ENCODE measurements at regions not wholly inside any gene's neighbourhood (a gene's known extent, or its start where the extent isn't known, plus 50 kb on each side); places are given as distances from the start of the nearest gene placed in this dataset.
A peak's percentile ranks its signal among the peaks of the same experiment; 100 is the strongest.

- FAIRE-seq (no peak), ATAC-seq (no peak), DNase-seq (ENCODE audit: low read depth in 1 of 2, low spot score in 1 of 2) (peak in 1 of 2 experiments; percentile 0)
- ChIA-PET POLR2A (no interaction called here), CTCF (no interaction called here)
- no peaks in the 10 kb centered on the region for H3K4me1 ChIP-seq
- H3K9me3 ChIP-seq: no peaks in the 10 kb centered on the region
- no peak overlapping the region for H3K4me3 ChIP-seq
- WGBS (ENCODE audit: missing lambda C conversion rate): 45% methylated on average over 4 of the region's 4 CpGs
- TF ChIP-seq RCOR1 (IDR thresholded peaks at IDR 0.05; ENCODE audit: low read depth, low read length): no peak
- TF ChIP-seq E2F6 (IDR thresholded peaks at IDR 0.05; ENCODE audit: borderline replicate concordance, low read depth): no peak
- no peak for TF ChIP-seq TP53 (CRISPR knock-in tag; IDR thresholded peaks at IDR 0.05)
- TF ChIP-seq, protein P1, sequence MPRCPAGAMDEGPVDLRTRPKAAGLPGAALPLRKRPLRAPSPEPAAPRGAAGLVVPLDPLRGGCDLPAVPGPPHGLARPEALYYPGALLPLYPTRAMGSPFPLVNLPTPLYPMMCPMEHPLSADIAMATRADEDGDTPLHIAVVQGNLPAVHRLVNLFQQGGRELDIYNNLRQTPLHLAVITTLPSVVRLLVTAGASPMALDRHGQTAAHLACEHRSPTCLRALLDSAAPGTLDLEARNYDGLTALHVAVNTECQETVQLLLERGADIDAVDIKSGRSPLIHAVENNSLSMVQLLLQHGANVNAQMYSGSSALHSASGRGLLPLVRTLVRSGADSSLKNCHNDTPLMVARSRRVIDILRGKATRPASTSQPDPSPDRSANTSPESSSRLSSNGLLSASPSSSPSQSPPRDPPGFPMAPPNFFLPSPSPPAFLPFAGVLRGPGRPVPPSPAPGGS (IDR thresholded peaks at IDR 0.05): no peak
- no peak for TF ChIP-seq PBX3 (IDR thresholded peaks at IDR 0.05)
- no peak for TF ChIP-seq POLR2A (IDR thresholded peaks at IDR 0.05; ENCODE audit: low read length)
- TF ChIP-seq, protein P2, sequence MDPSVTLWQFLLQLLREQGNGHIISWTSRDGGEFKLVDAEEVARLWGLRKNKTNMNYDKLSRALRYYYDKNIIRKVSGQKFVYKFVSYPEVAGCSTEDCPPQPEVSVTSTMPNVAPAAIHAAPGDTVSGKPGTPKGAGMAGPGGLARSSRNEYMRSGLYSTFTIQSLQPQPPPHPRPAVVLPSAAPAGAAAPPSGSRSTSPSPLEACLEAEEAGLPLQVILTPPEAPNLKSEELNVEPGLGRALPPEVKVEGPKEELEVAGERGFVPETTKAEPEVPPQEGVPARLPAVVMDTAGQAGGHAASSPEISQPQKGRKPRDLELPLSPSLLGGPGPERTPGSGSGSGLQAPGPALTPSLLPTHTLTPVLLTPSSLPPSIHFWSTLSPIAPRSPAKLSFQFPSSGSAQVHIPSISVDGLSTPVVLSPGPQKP (IDR thresholded peaks at IDR 0.05; ENCODE audit: low read depth, low read length): no peak
- TF ChIP-seq FOSB (CRISPR knock-in tag; IDR thresholded peaks at IDR 0.05): no peak
- no peak for TF ChIP-seq BHLHE40 (IDR thresholded peaks at IDR 0.05; ENCODE audit: low read depth, low read length)
- no peak for TF ChIP-seq EHMT2 (IDR thresholded peaks at IDR 0.05; ENCODE audit: low read depth)
- no peak overlapping the region for H3K27ac ChIP-seq
- H3K4me2 ChIP-seq: no peak overlapping the region
Observed at GRCh38 chr6:22766979-22767378, 197.6 kb downstream of the HDGFL1 start.

DNA sequence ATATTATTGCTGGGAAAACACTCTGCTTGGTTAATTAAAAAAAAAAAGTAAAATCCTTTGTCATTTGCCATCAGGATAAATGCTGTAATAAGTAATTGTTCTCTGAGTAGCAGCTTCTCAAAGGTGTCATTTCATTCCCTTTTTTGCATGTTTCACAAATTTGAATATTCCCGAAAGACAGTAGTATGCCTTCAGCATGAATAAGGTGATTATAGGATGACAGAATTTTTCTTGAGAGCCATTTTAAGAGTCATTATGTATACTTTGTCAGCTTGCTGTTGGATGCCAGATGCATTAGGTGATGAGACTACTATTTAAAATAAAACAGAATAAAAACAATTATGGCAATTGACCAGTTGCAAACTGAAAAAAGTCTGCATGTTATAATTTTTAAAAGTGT, 200.7 kb downstream of the HDGFL1 start:
- no peak for ATAC-seq
- TF ChIP-seq CTCF (IDR thresholded peaks at IDR 0.05) (no peak), HES2 (IDR thresholded peaks at IDR 0.05) (no peak), FOXS1 (CRISPR knock-in tag; IDR thresholded peaks at IDR 0.05) (no peak), EHF (CRISPR knock-in tag; IDR thresholded peaks at IDR 0.05) (no peak), KDM5A (IDR thresholded peaks at IDR 0.05) (no peak), HDAC2 (IDR thresholded peaks at IDR 0.05) (no peak), EHMT2 (IDR thresholded peaks at IDR 0.05; ENCODE audit: low read depth) (no peak), PBX3 (IDR thresholded peaks at IDR 0.05) (no peak), GATA3 (IDR thresholded peaks at IDR 0.05; ENCODE audit: borderline replicate concordance) (no peak), E2F6 (IDR thresholded peaks at IDR 0.05; ENCODE audit: borderline replicate concordance, low read depth) (no peak), POLR2AphosphoS2 (conservative IDR thresholded peaks at IDR 0.05; ENCODE audit: low read length) (no peak)
- TF ChIP-seq, protein P3, sequence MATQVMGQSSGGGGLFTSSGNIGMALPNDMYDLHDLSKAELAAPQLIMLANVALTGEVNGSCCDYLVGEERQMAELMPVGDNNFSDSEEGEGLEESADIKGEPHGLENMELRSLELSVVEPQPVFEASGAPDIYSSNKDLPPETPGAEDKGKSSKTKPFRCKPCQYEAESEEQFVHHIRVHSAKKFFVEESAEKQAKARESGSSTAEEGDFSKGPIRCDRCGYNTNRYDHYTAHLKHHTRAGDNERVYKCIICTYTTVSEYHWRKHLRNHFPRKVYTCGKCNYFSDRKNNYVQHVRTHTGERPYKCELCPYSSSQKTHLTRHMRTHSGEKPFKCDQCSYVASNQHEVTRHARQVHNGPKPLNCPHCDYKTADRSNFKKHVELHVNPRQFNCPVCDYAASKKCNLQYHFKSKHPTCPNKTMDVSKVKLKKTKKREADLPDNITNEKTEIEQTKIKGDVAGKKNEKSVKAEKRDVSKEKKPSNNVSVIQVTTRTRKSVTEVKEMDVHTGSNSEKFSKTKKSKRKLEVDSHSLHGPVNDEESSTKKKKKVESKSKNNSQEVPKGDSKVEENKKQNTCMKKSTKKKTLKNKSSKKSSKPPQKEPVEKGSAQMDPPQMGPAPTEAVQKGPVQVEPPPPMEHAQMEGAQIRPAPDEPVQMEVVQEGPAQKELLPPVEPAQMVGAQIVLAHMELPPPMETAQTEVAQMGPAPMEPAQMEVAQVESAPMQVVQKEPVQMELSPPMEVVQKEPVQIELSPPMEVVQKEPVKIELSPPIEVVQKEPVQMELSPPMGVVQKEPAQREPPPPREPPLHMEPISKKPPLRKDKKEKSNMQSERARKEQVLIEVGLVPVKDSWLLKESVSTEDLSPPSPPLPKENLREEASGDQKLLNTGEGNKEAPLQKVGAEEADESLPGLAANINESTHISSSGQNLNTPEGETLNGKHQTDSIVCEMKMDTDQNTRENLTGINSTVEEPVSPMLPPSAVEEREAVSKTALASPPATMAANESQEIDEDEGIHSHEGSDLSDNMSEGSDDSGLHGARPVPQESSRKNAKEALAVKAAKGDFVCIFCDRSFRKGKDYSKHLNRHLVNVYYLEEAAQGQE (IDR thresholded peaks at IDR 0.05): no peak
- ChIA-PET CTCF (no interaction called here), POLR2A (no interaction called here)
- Histone ChIP-seq H3K27ac (no peak overlapping the region), H3K4me3 (no peak overlapping the region), H3K9me3 (no peaks in the 10 kb centered on the region), H3K4me1 (no peaks in the 10 kb centered on the region), H3K4me2 (no peak overlapping the region)
- no peak for DNase-seq (ENCODE audit: low read depth in 1 of 2, low spot score in 1 of 2)
- WGBS (ENCODE audit: missing lambda C conversion rate): 89% methylated on average over 1 of the region's 1 CpG
- FAIRE-seq: no peak

Measured in A549 (cell line).